HG03439 (cell line): ENCODE measurements at regions not wholly inside any gene's neighbourhood (a gene's known extent, or its start where the extent isn't known, plus 50 kb on each side); places are given as distances from the start of the nearest gene placed in this dataset.
"Not testable (repeated sequence)": the region's sequence is repeated elsewhere in the genome, so short reads cannot be mapped to it uniquely, and the experiment has no call there.

ENCODE experiments used
- ATAC-seq: cut with Tn5 transposase; IDR thresholded peaks from one replicate; pipeline ENCODE4 v1.9.1; 2021; ENCODE audit warnings: mild to moderate bottlenecking, moderate library complexity; ENCODE audit not compliant: unreplicated experiment

- ATAC-seq = no peak
These were observed 603.8 kb upstream of the LINC00305 start for GRCh38 chr18:64752707-64753106.

GRCh38 chr18:64749884-64750283, 601.0 kb upstream of the LINC00305 start:
- no peak for ATAC-seq

- ATAC-seq = no peak
These were observed 598.9 kb upstream of the LINC00305 start for GRCh38 chr18:64747803-64748202.

- ATAC-seq = no peak
These were observed 594.0 kb upstream of the LINC00305 start for GRCh38 chr18:64742898-64743297.

GRCh38 chr18:64734063-64734462, 585.2 kb upstream of the LINC00305 start:
- ATAC-seq = no peak

- ATAC-seq = not testable (repeated sequence)
These were observed 576.8 kb upstream of the LINC00305 start for GRCh38 chr18:64725657-64726056.

- ATAC-seq = no peak
These were observed 572.0 kb upstream of the LINC00305 start for GRCh38 chr18:64720781-64721464.

GRCh38 chr18:64718808-64719207, 569.9 kb upstream of the LINC00305 start:
- ATAC-seq = no peak

GRCh38 chr18:64717026-64717425, 568.1 kb upstream of the LINC00305 start:
- ATAC-seq = no peak

GRCh38 chr18:64714086-64714485, 565.2 kb upstream of the LINC00305 start:
- no peak for ATAC-seq

- no peak for ATAC-seq
These were observed 564.4 kb upstream of the LINC00305 start for GRCh38 chr18:64713284-64713683.

GRCh38 chr18:64712035-64712434, 563.1 kb upstream of the LINC00305 start:
- no peak for ATAC-seq

GRCh38 chr18:64710105-64710861, 561.4 kb upstream of the LINC00305 start:
- ATAC-seq = no peak

GRCh38 chr18:64707052-64707451, 558.2 kb upstream of the LINC00305 start:
- ATAC-seq = no peak

- ATAC-seq = no peak
These were observed 550.2 kb upstream of the LINC00305 start for GRCh38 chr18:64699081-64699480.

- no peak for ATAC-seq
These were observed 547.1 kb upstream of the LINC00305 start for GRCh38 chr18:64695851-64696553.

GRCh38 chr18:64693766-64694165, 544.9 kb upstream of the LINC00305 start:
- ATAC-seq = no peak

GRCh38 chr18:64692826-64693225, 543.9 kb upstream of the LINC00305 start:
- ATAC-seq = no peak

GRCh38 chr18:64679121-64679520, 530.2 kb upstream of the LINC00305 start:
- ATAC-seq = no peak

- ATAC-seq = no peak
These were observed 529.2 kb upstream of the LINC00305 start for GRCh38 chr18:64678048-64678447.

GRCh38 chr18:64674694-64675093, 525.8 kb upstream of the LINC00305 start:
- ATAC-seq = no peak

GRCh38 chr18:64671293-64671692, 522.4 kb upstream of the LINC00305 start:
- not testable (repeated sequence) for ATAC-seq
